GM21515 (cell line): ENCODE measurements at regions not wholly inside any gene's neighbourhood (a gene's known extent, or its start where the extent isn't known, plus 50 kb on each side); places are given as distances from the start of the nearest gene placed in this dataset.
A peak's percentile ranks its signal among the peaks of the same experiment; 100 is the strongest.
"Not testable (repeated sequence)": the region's sequence is repeated elsewhere in the genome, so short reads cannot be mapped to it uniquely, and the experiment has no call there.

Experiments
- ATAC-seq: cut with Tn5 transposase; IDR thresholded peaks from one replicate; pipeline ENCODE4 v1.9.1; 2021; ENCODE audit not compliant: unreplicated experiment

DNA sequence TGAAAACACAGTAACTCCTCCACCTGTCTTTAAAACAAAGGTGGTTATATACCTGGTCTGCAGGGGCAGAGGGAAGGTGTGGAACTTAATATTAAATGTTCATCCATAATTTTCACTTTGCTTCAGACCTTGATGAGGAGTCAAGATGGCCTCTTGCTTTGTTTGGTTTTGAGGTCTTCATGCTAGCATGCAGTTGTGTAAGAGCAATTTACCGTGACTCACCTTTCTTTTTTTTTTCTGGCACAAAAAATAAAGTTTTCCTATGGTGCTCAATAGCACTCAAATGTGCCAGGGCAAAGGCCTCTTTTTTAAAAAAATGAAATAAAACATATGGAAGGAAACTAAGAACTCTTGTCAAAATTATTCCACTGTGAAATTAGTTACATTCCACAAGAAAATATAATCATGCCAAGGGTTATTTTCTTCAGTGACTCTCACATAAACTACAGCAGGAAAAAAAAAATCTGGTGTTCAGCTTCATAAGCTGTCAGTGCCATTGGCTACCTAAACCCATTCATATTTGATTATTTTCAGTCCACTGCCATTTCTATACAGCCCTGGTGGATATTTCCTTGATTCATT is 128.2 kb downstream of the SLC7A11 start:
- ATAC-seq = no peak

DNA sequence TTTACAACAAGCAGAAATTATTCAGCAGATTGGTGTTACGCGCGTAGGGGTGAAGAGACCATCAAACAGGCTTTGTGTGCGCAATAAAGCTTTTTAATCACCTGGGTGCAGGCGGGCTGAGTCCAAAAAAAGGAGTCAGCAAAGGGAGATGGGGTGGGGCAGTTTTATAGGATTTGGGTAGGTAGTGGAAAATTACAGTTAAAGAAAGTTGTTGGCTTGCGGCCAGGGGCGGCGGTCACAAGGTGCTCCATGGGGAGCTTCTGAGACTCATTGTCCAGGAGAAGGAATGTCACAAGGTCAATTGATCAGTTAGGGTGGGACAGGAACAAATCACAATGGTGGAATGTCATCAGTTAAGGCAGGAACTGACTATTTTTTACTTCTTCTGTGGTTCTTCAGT is 129.3 kb downstream of the SLC7A11 start:
- not testable (repeated sequence) for ATAC-seq

DNA sequence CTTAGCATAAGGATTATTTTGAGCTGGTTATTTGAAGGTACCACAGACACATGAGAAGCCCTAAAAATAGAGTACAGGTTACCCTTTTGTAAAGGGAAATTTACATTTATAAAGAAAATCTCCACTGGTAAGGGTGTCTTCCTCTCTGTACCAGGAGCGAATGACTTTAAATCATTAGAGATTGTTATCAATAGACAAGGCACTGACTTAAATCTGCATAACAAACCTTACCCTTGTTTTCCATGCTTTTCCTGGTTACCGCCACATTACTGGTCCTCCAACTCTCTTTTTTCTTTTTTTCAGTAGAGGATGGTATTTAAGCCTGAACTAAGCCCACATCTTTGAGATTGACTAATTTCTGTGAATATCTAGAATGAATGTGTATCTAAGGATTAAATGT is 129.8 kb downstream of the SLC7A11 start:
- no peak for ATAC-seq

DNA sequence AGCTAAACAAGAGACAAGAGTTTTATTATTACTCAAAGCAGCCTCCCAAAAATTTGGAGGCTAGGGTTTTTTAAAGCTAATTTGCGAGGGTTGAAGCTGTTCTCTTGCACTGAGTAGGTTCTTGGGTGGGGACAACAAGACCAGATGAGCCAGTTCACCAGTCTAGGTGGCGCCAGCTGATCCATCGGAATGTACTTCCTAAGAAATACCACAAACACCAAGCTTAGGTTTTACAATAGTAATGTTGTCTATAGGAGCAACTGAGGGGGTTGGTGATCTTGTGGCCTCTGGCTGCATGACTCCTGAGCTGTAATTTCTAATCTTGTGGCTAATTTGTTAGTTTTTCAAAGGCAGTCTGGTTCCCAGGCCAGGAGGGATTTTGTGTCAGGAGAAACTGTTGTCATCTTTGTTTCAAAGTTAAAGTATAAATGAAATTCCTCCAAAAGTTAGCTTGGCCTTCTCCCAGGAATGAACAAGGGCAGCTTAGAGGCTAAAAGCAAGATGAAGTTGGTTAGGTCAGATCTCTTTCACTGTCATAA is 130.6 kb downstream of the SLC7A11 start:
- no peak for ATAC-seq

GRCh38 chr4:138110815-138111214 is 131.3 kb downstream of the SLC7A11 start:
- ATAC-seq = no peak

- no peak for ATAC-seq
Observed at GRCh38 chr4:138107023-138107422, 135.1 kb downstream of the SLC7A11 start.

- no peak for ATAC-seq
Observed at GRCh38 chr4:138105331-138105730, 136.8 kb downstream of the SLC7A11 start.

GRCh38 chr4:138104284-138104680 is 137.9 kb downstream of the SLC7A11 start:
- ATAC-seq = no peak

GRCh38 chr4:138103597-138104283 is 138.4 kb downstream of the SLC7A11 start:
- no peak for ATAC-seq

DNA sequence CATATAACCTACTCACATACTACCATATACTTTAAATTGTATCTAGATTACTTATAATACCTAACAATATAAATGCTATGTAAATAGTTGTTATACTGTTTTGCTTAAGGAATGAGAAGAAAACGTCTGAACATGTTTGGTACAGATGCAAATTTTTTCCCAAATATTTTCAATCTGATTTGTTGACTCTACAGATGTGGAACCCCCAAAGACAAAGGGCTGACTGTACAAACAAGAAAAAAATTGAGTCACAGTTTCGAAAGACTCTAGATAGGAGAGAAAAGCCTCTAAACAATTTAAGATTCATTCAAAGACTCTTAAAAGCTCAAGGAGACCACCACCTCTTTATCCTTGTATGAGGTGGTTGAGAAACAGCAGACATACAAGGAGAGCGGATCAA is 142.8 kb downstream of the SLC7A11 start:
- no peak for ATAC-seq

- ATAC-seq = no peak
Observed at GRCh38 chr4:138097912-138098600, 144.1 kb downstream of the SLC7A11 start.

GRCh38 chr4:138096384-138097062 is 145.6 kb downstream of the SLC7A11 start:
- no peak for ATAC-seq

GRCh38 chr4:138095378-138095777 is 146.8 kb downstream of the SLC7A11 start:
- ATAC-seq = no peak

DNA sequence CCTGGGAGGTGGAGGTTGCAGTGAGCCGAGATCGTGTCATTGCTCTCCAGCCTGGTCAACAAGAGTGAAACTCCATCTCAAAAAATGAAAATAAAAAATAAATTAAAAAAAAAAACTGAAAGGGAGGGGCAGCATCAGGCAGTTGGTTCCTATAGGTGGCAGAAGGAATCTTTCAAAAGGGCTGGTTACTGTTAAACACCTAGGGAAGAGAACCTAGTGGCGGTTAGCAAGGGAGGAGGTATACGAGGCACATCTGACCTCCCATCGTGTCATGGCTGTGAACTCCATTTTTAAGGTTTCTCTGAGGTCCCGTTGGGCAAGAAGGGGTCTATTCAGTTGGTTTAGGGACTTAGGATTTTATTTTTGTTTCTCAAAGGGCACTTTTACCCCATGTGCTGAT is 150.1 kb downstream of the SLC7A11 start:
- ATAC-seq = no peak

- ATAC-seq = no peak
Observed at GRCh38 chr4:138090918-138091676, 151.1 kb downstream of the SLC7A11 start.

DNA sequence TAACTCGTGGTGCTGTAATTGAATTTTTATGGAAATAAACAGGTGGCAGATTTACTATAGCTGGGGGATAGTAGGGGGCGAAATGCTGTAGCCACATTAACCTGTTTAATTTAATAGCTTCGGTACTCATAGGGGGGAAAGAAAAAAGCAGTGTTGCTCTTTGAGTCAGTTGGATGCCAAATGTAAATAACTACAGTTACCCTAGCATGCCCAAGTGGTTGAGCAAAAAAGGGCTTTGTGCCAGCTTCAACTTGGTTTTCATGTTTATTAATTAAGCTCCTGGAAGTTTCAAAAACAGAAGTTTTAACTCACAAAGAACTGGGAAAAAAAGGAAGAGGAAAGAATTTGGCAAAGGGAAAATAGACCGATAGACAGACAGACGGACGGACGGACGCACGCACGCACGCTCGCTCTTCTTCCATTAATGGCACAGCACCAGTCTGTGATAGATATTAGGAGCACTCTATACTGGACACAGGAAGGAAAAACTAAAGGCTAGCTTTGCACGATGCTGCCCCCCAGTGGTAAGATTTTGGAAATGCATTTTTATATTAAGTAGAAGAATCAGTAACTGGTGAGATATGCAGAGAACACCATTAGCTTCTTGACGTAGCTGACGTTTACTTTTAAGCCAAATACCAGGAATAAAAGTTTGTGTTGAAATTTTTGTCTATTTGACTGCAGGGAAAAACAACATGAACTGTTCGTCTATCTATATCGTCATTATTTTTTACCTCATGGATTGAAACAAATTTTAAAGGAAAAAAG is 151.8 kb downstream of the SLC7A11 start:
- ATAC-seq = peak; percentile 85

- ATAC-seq = no peak
Observed at GRCh38 chr4:138088449-138089208, 153.5 kb downstream of the SLC7A11 start.

DNA sequence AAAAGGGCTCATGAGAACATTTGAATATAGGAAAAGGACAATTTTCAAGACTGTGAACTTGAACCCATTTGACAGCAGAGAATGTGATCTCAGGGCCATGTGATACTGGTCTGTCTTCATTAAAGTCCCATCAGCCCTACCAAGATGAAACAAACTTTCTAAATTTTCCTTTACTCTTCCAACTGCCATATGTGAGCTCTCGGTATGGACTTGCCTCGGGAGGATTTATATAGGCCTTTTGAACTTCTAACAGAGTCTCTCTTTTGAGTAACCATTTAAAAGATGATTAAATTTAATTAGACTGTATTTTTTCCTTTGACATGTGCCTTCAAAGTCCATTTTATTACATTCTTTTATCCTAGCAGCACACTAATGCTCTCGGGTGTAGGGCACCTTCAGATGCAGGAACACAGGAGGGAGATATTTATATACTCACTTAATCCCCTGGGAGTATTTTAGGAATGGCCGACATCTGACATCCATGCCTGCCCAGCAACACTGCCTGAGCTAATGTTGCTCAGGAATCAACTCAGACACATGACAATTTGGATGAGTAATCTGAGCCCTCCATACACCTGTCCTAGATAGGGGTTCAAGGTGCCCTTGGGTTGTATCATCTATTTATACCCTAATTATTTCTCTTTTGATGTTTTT is 155.0 kb downstream of the SLC7A11 start:
- no peak for ATAC-seq

DNA sequence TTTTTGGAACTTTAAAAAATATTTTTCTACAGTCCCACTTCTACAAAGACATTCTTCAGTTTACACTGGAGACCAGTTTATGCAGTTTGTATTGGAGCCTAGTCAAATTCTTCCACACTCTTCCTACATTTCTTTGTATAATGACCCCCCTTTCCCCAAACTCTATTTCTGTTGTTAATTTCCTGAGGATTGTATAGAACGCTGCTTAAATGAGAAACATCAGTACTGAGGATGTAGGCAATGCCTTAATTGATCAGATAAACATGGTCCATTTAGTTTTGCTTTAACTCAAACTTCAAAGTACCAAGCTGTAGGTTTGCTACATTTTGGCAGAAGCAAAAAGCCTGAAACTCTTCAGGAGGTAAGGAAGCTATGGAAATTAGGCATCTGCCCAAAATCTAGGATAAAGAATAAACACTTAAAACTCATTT is 155.5 kb downstream of the SLC7A11 start:
- ATAC-seq = no peak
